Body of pancreas (tissue), 4 donors: ENCODE measurements at regions not wholly inside any gene's neighbourhood (a gene's known extent, or its start where the extent isn't known, plus 50 kb on each side); places are given as distances from the start of the nearest gene placed in this dataset.

Experiments used
- POLR2A ChIP-seq, 3 donors: fragments of 450-650 bp; IDR thresholded peaks; one replicate each; pipeline ENCODE4 v1.6.1; 2016; ENCODE audit warnings: antibody characterized with exemption in 3 of 3, mild to moderate bottlenecking in 2 of 3
- TF ChIP-seq, protein P1 (sequence below), 7 experiments: fragments of 450-650 bp in 4 of 7; fragments of 200-600 bp in 3 of 7; sonication (generic) in 3 of 7; IDR thresholded peaks; one replicate each; pipeline ENCODE4 v1.5.1; 2016 to 2019; ENCODE audit warnings: antibody characterized with exemption in 7 of 7

DNA sequence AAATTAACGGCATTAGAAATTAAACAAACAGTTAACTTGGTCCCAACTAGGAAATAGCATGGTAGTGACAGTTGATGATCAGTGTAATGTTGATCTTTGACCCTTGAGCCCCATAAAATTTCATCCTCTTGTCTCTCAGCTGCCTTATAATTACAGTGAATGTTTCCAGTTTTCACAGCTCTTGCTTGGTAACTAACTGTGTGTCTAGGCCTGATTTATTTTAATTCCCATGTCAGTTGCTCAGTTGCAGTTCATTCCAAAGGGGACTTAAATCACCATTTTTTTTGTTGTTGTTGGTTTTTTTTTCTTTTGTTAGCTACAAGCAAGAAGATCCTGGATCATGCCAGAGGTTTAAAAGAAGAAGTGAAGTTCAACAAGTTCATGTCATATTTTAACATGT, 1883.7 kb upstream of the FLRT2 start:
- TF ChIP-seq, protein P1, sequence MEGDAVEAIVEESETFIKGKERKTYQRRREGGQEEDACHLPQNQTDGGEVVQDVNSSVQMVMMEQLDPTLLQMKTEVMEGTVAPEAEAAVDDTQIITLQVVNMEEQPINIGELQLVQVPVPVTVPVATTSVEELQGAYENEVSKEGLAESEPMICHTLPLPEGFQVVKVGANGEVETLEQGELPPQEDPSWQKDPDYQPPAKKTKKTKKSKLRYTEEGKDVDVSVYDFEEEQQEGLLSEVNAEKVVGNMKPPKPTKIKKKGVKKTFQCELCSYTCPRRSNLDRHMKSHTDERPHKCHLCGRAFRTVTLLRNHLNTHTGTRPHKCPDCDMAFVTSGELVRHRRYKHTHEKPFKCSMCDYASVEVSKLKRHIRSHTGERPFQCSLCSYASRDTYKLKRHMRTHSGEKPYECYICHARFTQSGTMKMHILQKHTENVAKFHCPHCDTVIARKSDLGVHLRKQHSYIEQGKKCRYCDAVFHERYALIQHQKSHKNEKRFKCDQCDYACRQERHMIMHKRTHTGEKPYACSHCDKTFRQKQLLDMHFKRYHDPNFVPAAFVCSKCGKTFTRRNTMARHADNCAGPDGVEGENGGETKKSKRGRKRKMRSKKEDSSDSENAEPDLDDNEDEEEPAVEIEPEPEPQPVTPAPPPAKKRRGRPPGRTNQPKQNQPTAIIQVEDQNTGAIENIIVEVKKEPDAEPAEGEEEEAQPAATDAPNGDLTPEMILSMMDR (IDR thresholded peaks at IDR 0.05): no peak
- no peak for TF ChIP-seq POLR2A (IDR thresholded peaks at IDR 0.05)
